Psoas muscle (tissue), 7 donors: ENCODE measurements at regions not wholly inside any gene's neighbourhood (a gene's known extent, or its start where the extent isn't known, plus 50 kb on each side); places are given as distances from the start of the nearest gene placed in this dataset.
A peak's percentile ranks its signal among the peaks of the same experiment; 100 is the strongest.

ENCODE experiments used
- ATAC-seq, 4 donors: fragments of 200-7000 bp; cut with Tn5 transposase; one replicate each; pipeline ENCODE4 v1.9.1; 2020; ENCODE audit warnings: moderate library complexity in 3 of 4, mild to moderate bottlenecking in 2 of 4
- DNase-seq, 2 donors: peaks; one replicate each; pipeline ENCODE4 v3.0.0-alpha.2; 2020
- H3K27ac ChIP-seq: fragments of 200-600 bp; one replicate; pipeline ENCODE4 v1.8.0; 2022
- H3K27me3 ChIP-seq, 3 donors: fragments of 200-600 bp in 1 of 3; one replicate each; pipeline versions ENCODE4 v1.6.1 to v1.8.0; 2013 to 2022; ENCODE audit warnings: low read length in 2 of 3, mild to moderate bottlenecking in 2 of 3, moderate library complexity in 1 of 3; ENCODE audit not compliant: insufficient read depth in 3 of 3
- H3K36me3 ChIP-seq, 2 donors: fragments of 200-600 bp in 1 of 2; one replicate each; pipeline versions ENCODE4 v1.6.1 to v1.8.0; 2013 to 2022; ENCODE audit warnings: low read depth in 1 of 2, mild to moderate bottlenecking in 1 of 2, moderate library complexity in 1 of 2; ENCODE audit not compliant: insufficient read depth in 1 of 2
- H3K4me1 ChIP-seq: fragments of 200-600 bp; one replicate; pipeline ENCODE4 v1.8.0; 2022
- H3K4me3 ChIP-seq: fragments of 200-600 bp; one replicate; pipeline ENCODE4 v1.8.0; 2022; ENCODE audit warnings: mild to moderate bottlenecking
- H3K9me3 ChIP-seq: fragments of 200-600 bp; one replicate; pipeline ENCODE4 v1.8.0; 2022
- CTCF ChIP-seq: fragments of 200-600 bp; IDR thresholded peaks from one replicate; pipeline ENCODE4 v1.8.0; 2022; ENCODE audit warnings: antibody characterized with exemption
- WGBS, 3 donors: extraction: QIAGEN DNeasy Blood & Tissue Kit; methylation state at CpG; one replicate each; pipeline versions ENCODE4 v1.1.6 to v1.1.7; 2013; 5-methylcytosine and 5-hydroxymethylcytosine counted together
- intact Hi-C, 2 donors: fragments of 100-400 bp; cut with DNase I; formaldehyde crosslinking; loops; one replicate each; pipeline versions ENCODE4 v1.11.0 to v1.14.2; 2022
- donor health status: healthy with polysubstance abuse.
- donor health status: DM: no; HTN: no; CAD: no; lungs with moderate emphysema.
- donor health status: Bipolar disorder and iron deficiency.
- donor health status: healthy.
- donor health status: DM: yes; HTN: yes; CAD: no.
- donor health status: DM: no; HTN: no; CAD: no.
- donor health status: DM: yes; HTN: yes; CAD: no.

- ATAC-seq (no peak), DNase-seq (no peak)
- no peak overlapping the region for H3K27ac ChIP-seq
- H3K9me3 ChIP-seq = no peaks in the 10 kb centered on the region
- TF ChIP-seq CTCF = no peak
- intact Hi-C loops = no loop called here
- H3K4me1 ChIP-seq = no peaks in the 10 kb centered on the region
- no peaks in the 10 kb centered on the region for H3K36me3 ChIP-seq
- H3K27me3 ChIP-seq = no peaks in the 10 kb centered on the region
- H3K4me3 ChIP-seq = no peak overlapping the region
- 84 to 90% (median 86%) methylated on average over 4 of the region's 4 CpGs for WGBS, 3 donors
Measured at GRCh38 chr18:55166260-55166598, 207.0 kb upstream of the CCDC68 start.

GRCh38 chr18:55163550-55163949, 204.3 kb upstream of the CCDC68 start:
- no peak for TF ChIP-seq CTCF
- no peak overlapping the region for H3K4me3 ChIP-seq
- WGBS, 3 donors = 90 to 93% (median 92%) methylated on average over 7 of the region's 7 CpGs
- H3K4me1 ChIP-seq = no peaks in the 10 kb centered on the region
- no peaks in the 10 kb centered on the region for H3K36me3 ChIP-seq
- DNase-seq (no peak), ATAC-seq (no peak)
- intact Hi-C loops = no loop called here
- H3K9me3 ChIP-seq = no peaks in the 10 kb centered on the region
- H3K27ac ChIP-seq = no peak overlapping the region
- no peaks in the 10 kb centered on the region for H3K27me3 ChIP-seq

GRCh38 chr18:55161916-55162315, 202.7 kb upstream of the CCDC68 start:
- WGBS, 3 donors = 81 to 86% (median 85%) methylated on average over 4 of the region's 4 CpGs
- H3K4me3 ChIP-seq = no peak overlapping the region
- intact Hi-C loops = no loop called here
- no peak overlapping the region for H3K27ac ChIP-seq
- DNase-seq (peak in 1 of 2 donors; percentile 7), ATAC-seq (no peak)
- H3K27me3 ChIP-seq = no peaks in the 10 kb centered on the region
- H3K4me1 ChIP-seq = no peaks in the 10 kb centered on the region
- TF ChIP-seq CTCF = no peak
- H3K9me3 ChIP-seq = no peaks in the 10 kb centered on the region
- H3K36me3 ChIP-seq = no peaks in the 10 kb centered on the region

- Histone ChIP-seq H3K9me3 (no peaks in the 10 kb centered on the region), H3K4me1 (no peaks in the 10 kb centered on the region), H3K4me3 (no peak overlapping the region), H3K27me3 (no peaks in the 10 kb centered on the region), H3K27ac (no peak overlapping the region), H3K36me3 (no peaks in the 10 kb centered on the region)
- TF ChIP-seq CTCF = no peak
- intact Hi-C loops = no loop called here
- no peak for DNase-seq
- no peak for ATAC-seq
- WGBS, 3 donors = 92 to 100% (median 94%) methylated on average over 4 of the region's 4 CpGs
Measured at GRCh38 chr18:55159027-55159426, 199.8 kb upstream of the CCDC68 start.

GRCh38 chr18:55158570-55158969, 199.3 kb upstream of the CCDC68 start:
- WGBS, 3 donors = 81 to 89% (median 83%) methylated on average over 4 of the region's 4 CpGs
- Histone ChIP-seq H3K4me1 (no peaks in the 10 kb centered on the region), H3K27me3 (no peaks in the 10 kb centered on the region), H3K36me3 (no peaks in the 10 kb centered on the region), H3K27ac (no peak overlapping the region), H3K4me3 (no peak overlapping the region), H3K9me3 (no peaks in the 10 kb centered on the region)
- intact Hi-C loops = no loop called here
- TF ChIP-seq CTCF = no peak
- no peak for DNase-seq
- no peak for ATAC-seq
